B cell (primary cell): ENCODE measurements at regions not wholly inside any gene's neighbourhood (a gene's known extent, or its start where the extent isn't known, plus 50 kb on each side); places are given as distances from the start of the nearest gene placed in this dataset.

Source experiments
- ATAC-seq: fragments of 200-7000 bp; cut with Tn5 transposase; one replicate; pipeline ENCODE4 v1.10.0; 2021; ENCODE audit warnings: low read depth, mild to moderate bottlenecking, moderate number of reproducible peaks, moderate library complexity
- CTCF ChIA-PET: fragments of 350-600 bp; sonication (Branson Sonifier 250); formaldehyde crosslinking; loops from one replicate; lab custom pipeline; 2021; ENCODE audit warnings: antibody characterized with exemption, inconsistent platforms; lab: Charles Lee
- POLR2A ChIA-PET: fragments of 350-600 bp; sonication (Branson Sonifier 250); formaldehyde crosslinking; loops from one replicate; lab custom pipeline; 2021; ENCODE audit warnings: antibody characterized with exemption; lab: Charles Lee
- DNase-seq: peaks from one replicate; pipeline ENCODE4 v3.0.0; 2013
- H2AFZ ChIP-seq: 2 replicates; pipeline ENCODE4 v1.6.1; 2012; ENCODE audit warnings: mild to moderate bottlenecking, low read depth, low read length; ENCODE audit not compliant: insufficient read depth, poor library complexity, severe bottlenecking
- H3K27ac ChIP-seq, 2 donors: 1 replicate in 1 of 2; 2 replicates in 1 of 2; pipeline ENCODE4 v1.5.1; 2012 to 2013; ENCODE audit warnings: low read length in 2 of 2, mild to moderate bottlenecking in 2 of 2, moderate library complexity in 1 of 2
- H3K27me3 ChIP-seq, 4 experiments: fragments of 200-600 bp in 1 of 4; sonication (generic) in 1 of 4; replicated peaks in 1 of 4; 1 replicate in 2 of 4; 2 replicates in 2 of 4; pipeline versions ENCODE4 v1.6.1 to v1.7.0; 2013 to 2016; ENCODE audit warnings: low read length in 3 of 4, mild to moderate bottlenecking in 2 of 4, mixed read lengths in 1 of 4, moderate library complexity in 1 of 4; ENCODE audit not compliant: insufficient read depth in 4 of 4, control insufficient read depth in 3 of 4; ENCODE audit errors: control extremely low read depth in 1 of 4
- H3K36me3 ChIP-seq, 2 experiments: replicated peaks in 1 of 2; 1 replicate in 1 of 2; 2 replicates in 1 of 2; pipeline versions ENCODE4 v1.6.1 to v1.7.1; 2013; ENCODE audit warnings: low read length in 1 of 2; ENCODE audit not compliant: insufficient read depth in 2 of 2, control insufficient read depth in 1 of 2; ENCODE audit errors: control extremely low read depth in 1 of 2, extremely low read depth in 1 of 2
- H3K4me1 ChIP-seq, 2 donors: fragments of 200-600 bp in 1 of 2; sonication (generic) in 1 of 2; 1 replicate in 1 of 2; 2 replicates in 1 of 2; pipeline versions ENCODE4 v1.5.1 to v1.6.1; 2013 to 2017; ENCODE audit warnings: low read length in 2 of 2; ENCODE audit not compliant: control insufficient read depth in 2 of 2, insufficient read depth in 2 of 2
- H3K4me2 ChIP-seq: replicated peaks from 2 replicates; pipeline ENCODE3; 2012; ENCODE audit warnings: mild to moderate bottlenecking, low read depth, low read length; ENCODE audit not compliant: poor library complexity, severe bottlenecking
- H3K4me3 ChIP-seq, 5 experiments: fragments of 200-600 bp in 1 of 5; sonication (generic) in 1 of 5; 1 replicate in 3 of 5; 2 replicates in 2 of 5; pipeline versions ENCODE4 v1.5.1 to v1.7.0; 2011 to 2016; ENCODE audit warnings: low read length in 4 of 5, mild to moderate bottlenecking in 4 of 5, low read depth in 2 of 5, control low read depth in 1 of 5, moderate library complexity in 1 of 5; ENCODE audit not compliant: insufficient read depth in 1 of 5; ENCODE audit errors: control extremely low read depth in 1 of 5, extremely low read depth in 1 of 5
- H3K79me2 ChIP-seq: fragments of 200-600 bp; sonication (generic); one replicate; pipeline ENCODE4 v1.6.0; 2016; ENCODE audit warnings: low read length; ENCODE audit not compliant: control insufficient read depth, insufficient read depth
- H3K9ac ChIP-seq: fragments of 200-600 bp; sonication (generic); 2 replicates; pipeline ENCODE4 v1.6.1; 2017; ENCODE audit warnings: mild to moderate bottlenecking, low read length, moderate library complexity
- H3K9me3 ChIP-seq, 3 donors: one replicate each; pipeline versions ENCODE4 v1.6.1 to v1.7.1; 2013; ENCODE audit warnings: low read length in 2 of 3; ENCODE audit not compliant: control insufficient read depth in 2 of 3, insufficient read depth in 1 of 3; ENCODE audit errors: control extremely low read depth in 1 of 3
- H4K20me1 ChIP-seq: 2 replicates; pipeline ENCODE4 v1.6.0; 2012; ENCODE audit warnings: mild to moderate bottlenecking, low read length; ENCODE audit not compliant: insufficient read depth, control insufficient read depth, poor library complexity, severe bottlenecking
- H3K27ac Mint-ChIP-seq: one replicate; pipeline ENCODE4 v1.8.0; 2021; ENCODE audit warnings: mixed read lengths
- H3K27me3 Mint-ChIP-seq: one replicate; pipeline ENCODE4 v1.8.0; 2021; ENCODE audit warnings: mixed read lengths
- H3K4me1 Mint-ChIP-seq: one replicate; pipeline ENCODE4 v1.8.0; 2021; ENCODE audit warnings: mixed read lengths
- H3K4me3 Mint-ChIP-seq: one replicate; pipeline ENCODE4 v1.8.0; 2021; ENCODE audit warnings: mixed read lengths
- H3K9me3 Mint-ChIP-seq: one replicate; pipeline ENCODE4 v1.8.0; 2022; ENCODE audit warnings: mixed read lengths; ENCODE audit not compliant: insufficient read depth
- CTCF ChIP-seq: fragments of 200-600 bp; IDR thresholded peaks from one replicate; pipeline ENCODE4 v1.8.0; 2022; ENCODE audit warnings: antibody characterized with exemption, mild to moderate bottlenecking
- EZH2 ChIP-seq: IDR thresholded peaks from 2 replicates; pipeline ENCODE4 v1.6.1; 2012; ENCODE audit warnings: borderline replicate concordance, low read depth, mild to moderate bottlenecking, moderate library complexity, low read length; ENCODE audit not compliant: insufficient read depth, poor library complexity, severe bottlenecking
- WGBS: methylation state at CpG from one replicate; pipeline ENCODE4 v1.1.5; 2013; ENCODE audit warnings: missing lambda C conversion rate; ENCODE audit not compliant: insufficient coverage; 5-methylcytosine and 5-hydroxymethylcytosine counted together
- intact Hi-C: fragments of 100-400 bp; cut with micrococcal nuclease; formaldehyde crosslinking; loops from one replicate; pipeline ENCODE4 v1.10.0; 2022

GRCh38 chr2:56484906-56485305, 301.1 kb downstream of the CCDC85A start:
- no peaks in the 10 kb centered on the region for H3K9me3 Mint-ChIP-seq
- no peaks in the 10 kb centered on the region for H3K4me1 Mint-ChIP-seq
- no peak overlapping the region for H3K9ac ChIP-seq
- H4K20me1 ChIP-seq = no peaks in the 10 kb centered on the region
- H3K4me3 ChIP-seq = no peak overlapping the region
- no peaks in the 10 kb centered on the region for H3K27me3 Mint-ChIP-seq
- TF ChIP-seq EZH2 = no peak
- ATAC-seq (no peak), DNase-seq (no peak)
- H3K27ac ChIP-seq = no peak overlapping the region
- no peaks in the 10 kb centered on the region for H3K9me3 ChIP-seq
- H3K4me2 ChIP-seq = no peak overlapping the region
- H3K4me3 Mint-ChIP-seq = no peak overlapping the region
- H3K79me2 ChIP-seq = no peaks in the 10 kb centered on the region
- no peak overlapping the region for H3K27ac Mint-ChIP-seq
- ChIA-PET POLR2A (no interaction called here), CTCF (no interaction called here)
- H3K36me3 ChIP-seq = no peaks in the 10 kb centered on the region
- no peaks in the 10 kb centered on the region for H3K4me1 ChIP-seq
- no peaks in the 10 kb centered on the region for H3K27me3 ChIP-seq
- intact Hi-C loops = no loop called here
- H2AFZ ChIP-seq = no peak overlapping the region

GRCh38 chr2:56500317-56500716, 316.5 kb downstream of the CCDC85A start:
- Histone ChIP-seq H3K9ac (no peak overlapping the region), H3K27ac (no peak overlapping the region), H3K36me3 (no peaks in the 10 kb centered on the region), H3K9me3 (no peaks in the 10 kb centered on the region), H3K4me3 (no peak overlapping the region), H3K4me1 (no peaks in the 10 kb centered on the region), H3K79me2 (no peaks in the 10 kb centered on the region), H2AFZ (no peak overlapping the region), H3K4me2 (no peak overlapping the region), H3K27me3 (no peaks in the 10 kb centered on the region), H4K20me1 (no peaks in the 10 kb centered on the region)
- WGBS = no CpG with 5 or more reads among the region's 1 CpG
- Mint-ChIP-seq H3K4me1 (no peaks in the 10 kb centered on the region), H3K27ac (no peak overlapping the region), H3K9me3 (peaks cover 16% of the 10 kb centered on the region), H3K27me3 (no peaks in the 10 kb centered on the region), H3K4me3 (no peak overlapping the region)
- no peak for TF ChIP-seq CTCF
- no peak for DNase-seq
- intact Hi-C loops = no loop called here
- no peak for ATAC-seq
- POLR2A ChIA-PET = no interaction called here
- CTCF ChIA-PET = no interaction called here
